Liver (tissue), 8 donors: ENCODE measurements at regions not wholly inside any gene's neighbourhood (a gene's known extent, or its start where the extent isn't known, plus 50 kb on each side); places are given as distances from the start of the nearest gene placed in this dataset.

Experiments
- DNase-seq: peaks from one replicate; pipeline ENCODE4 v3.0.0-alpha.2; 2017; ENCODE audit warnings: low spot score
- H3K27ac ChIP-seq, 2 donors: one replicate each; pipeline ENCODE4 v1.7.0; 2013; ENCODE audit warnings: inconsistent platforms in 2 of 2, low read length in 2 of 2, control low read depth in 1 of 2, low read depth in 1 of 2, mild to moderate bottlenecking in 1 of 2
- H3K27me3 ChIP-seq, 4 donors: one replicate each; pipeline versions ENCODE4 v1.6.1 to v1.7.0; 2013; ENCODE audit warnings: low read length in 3 of 4, inconsistent platforms in 1 of 4, mild to moderate bottlenecking in 1 of 4, moderate library complexity in 1 of 4; ENCODE audit not compliant: control insufficient read depth in 4 of 4, insufficient read depth in 4 of 4
- H3K36me3 ChIP-seq, 4 donors: one replicate each; pipeline versions ENCODE4 v1.6.1 to v1.7.0; 2013; ENCODE audit warnings: low read length in 3 of 4, mild to moderate bottlenecking in 3 of 4, low read depth in 1 of 4, moderate library complexity in 1 of 4; ENCODE audit not compliant: control insufficient read depth in 4 of 4, insufficient read depth in 3 of 4
- H3K4me1 ChIP-seq, 4 donors: one replicate each; pipeline versions ENCODE4 v1.6.1 to v1.7.0; 2013; ENCODE audit warnings: low read length in 3 of 4, mild to moderate bottlenecking in 3 of 4, moderate library complexity in 1 of 4; ENCODE audit not compliant: control insufficient read depth in 4 of 4, insufficient read depth in 4 of 4
- H3K4me3 ChIP-seq, 3 donors: one replicate each; pipeline versions ENCODE4 v1.6.1 to v1.7.0; 2013; ENCODE audit warnings: low read length in 3 of 3, control low read depth in 1 of 3, low read depth in 1 of 3, mild to moderate bottlenecking in 1 of 3
- H3K9ac ChIP-seq, 2 donors: one replicate each; pipeline ENCODE4 v1.7.0; 2013; ENCODE audit warnings: low read length in 2 of 2, mild to moderate bottlenecking in 2 of 2, moderate library complexity in 2 of 2, control low read depth in 1 of 2, low read depth in 1 of 2
- H3K9me3 ChIP-seq, 4 donors: one replicate each; pipeline versions ENCODE4 v1.6.1 to v1.7.0; 2013; ENCODE audit warnings: low read length in 3 of 4; ENCODE audit not compliant: control insufficient read depth in 4 of 4
- EGR1 ChIP-seq, 2 donors: IDR thresholded peaks; 2 replicates each; pipeline ENCODE4 v1.6.1; 2016 to 2018; ENCODE audit warnings: antibody characterized with exemption in 2 of 2, low read depth in 2 of 2
- FOXA2 ChIP-seq: IDR thresholded peaks from 2 replicates; pipeline ENCODE4 v1.6.1; 2016; ENCODE audit warnings: antibody characterized with exemption
- GABPA ChIP-seq, 2 donors: IDR thresholded peaks in 1 of 2; conservative IDR thresholded peaks in 1 of 2; 2 replicates each; pipeline ENCODE4 v1.6.1; 2016; ENCODE audit warnings: antibody characterized with exemption in 2 of 2, mild to moderate bottlenecking in 1 of 2, moderate library complexity in 1 of 2
- HNF4G ChIP-seq: IDR thresholded peaks from 2 replicates; pipeline ENCODE4 v1.6.1; 2016; ENCODE audit warnings: antibody characterized with exemption
- JUND ChIP-seq, 2 donors: IDR thresholded peaks; 2 replicates each; pipeline ENCODE4 v1.6.1; 2016; ENCODE audit warnings: antibody characterized with exemption in 2 of 2
- NR2F2 ChIP-seq: IDR thresholded peaks from 2 replicates; pipeline ENCODE4 v1.6.1; 2016; ENCODE audit warnings: antibody characterized with exemption
- RAD21 ChIP-seq, 2 donors: IDR thresholded peaks; 2 replicates each; pipeline ENCODE4 v1.6.1; 2016; ENCODE audit warnings: antibody characterized with exemption in 2 of 2, mild to moderate bottlenecking in 2 of 2
- RXRA ChIP-seq, 2 donors: IDR thresholded peaks; 2 replicates each; pipeline ENCODE4 v1.6.1; 2017 to 2018; ENCODE audit warnings: antibody characterized with exemption in 2 of 2, mild to moderate bottlenecking in 1 of 2
- SP1 ChIP-seq: IDR thresholded peaks from 2 replicates; pipeline ENCODE4 v1.6.1; 2018; ENCODE audit warnings: antibody characterized with exemption, mild to moderate bottlenecking
- YY1 ChIP-seq: IDR thresholded peaks from 2 replicates; pipeline ENCODE4 v1.6.1; 2016; ENCODE audit warnings: antibody characterized with exemption, mild to moderate bottlenecking
- WGBS: extraction: QIAGEN DNeasy Blood & Tissue Kit; methylation state at CpG from one replicate; pipeline ENCODE4 v1.1.7; 2013; 5-methylcytosine and 5-hydroxymethylcytosine counted together
- TF ChIP-seq, protein P1 (sequence below): IDR thresholded peaks from 2 replicates; pipeline ENCODE4 v1.6.1; 2016; ENCODE audit warnings: antibody characterized with exemption
- TF ChIP-seq, protein P2 (sequence below): IDR thresholded peaks from 2 replicates; pipeline ENCODE4 v1.6.1; 2016; ENCODE audit warnings: antibody characterized with exemption
- TF ChIP-seq, protein P3 (sequence below): IDR thresholded peaks from 2 replicates; pipeline ENCODE4 v1.6.1; 2016; ENCODE audit warnings: antibody characterized with exemption
- TF ChIP-seq, protein P4 (sequence below): IDR thresholded peaks from 2 replicates; pipeline ENCODE4 v1.6.1; 2016; ENCODE audit warnings: antibody characterized with exemption, mild to moderate bottlenecking
- TF ChIP-seq, protein P5 (sequence below): fragments of 150-350 bp; IDR thresholded peaks from 2 replicates; pipeline ENCODE4 v1.5.1; 2017; ENCODE audit warnings: improper control_type of control experiment, low read depth, low read length; ENCODE audit not compliant: missing input control
- donor health status: healthy.
- donor health status: healthy.
- donor health status: healthy.
- donor health status: healthy.
- donor health status: healthy.

DNA sequence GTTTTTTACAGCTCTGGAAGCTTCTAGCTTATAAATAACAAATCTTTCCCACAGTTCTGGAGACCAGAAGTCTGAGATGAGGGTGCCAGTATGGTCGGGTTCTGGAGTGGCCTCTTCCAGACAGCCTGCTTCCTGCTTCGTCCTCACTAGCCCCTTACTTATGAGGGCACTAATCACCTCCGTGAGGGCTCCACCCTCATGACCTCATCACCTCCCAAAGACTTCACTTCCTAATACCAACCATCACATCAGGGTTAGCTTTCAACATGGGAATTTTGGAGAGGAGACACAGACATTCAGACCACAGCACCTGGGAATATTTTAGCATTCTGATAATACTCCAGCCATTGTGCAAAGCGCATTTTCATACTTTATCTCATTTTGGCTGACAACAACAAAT is 223.7 kb upstream of the IRF2BP2 start (continued):
- TF ChIP-seq RAD21 (IDR thresholded peaks at IDR 0.05): no peak
- TF ChIP-seq, protein P1, sequence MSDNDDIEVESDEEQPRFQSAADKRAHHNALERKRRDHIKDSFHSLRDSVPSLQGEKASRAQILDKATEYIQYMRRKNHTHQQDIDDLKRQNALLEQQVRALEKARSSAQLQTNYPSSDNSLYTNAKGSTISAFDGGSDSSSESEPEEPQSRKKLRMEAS: no peak
- TF ChIP-seq, protein P2, sequence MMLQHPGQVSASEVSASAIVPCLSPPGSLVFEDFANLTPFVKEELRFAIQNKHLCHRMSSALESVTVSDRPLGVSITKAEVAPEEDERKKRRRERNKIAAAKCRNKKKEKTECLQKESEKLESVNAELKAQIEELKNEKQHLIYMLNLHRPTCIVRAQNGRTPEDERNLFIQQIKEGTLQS: no peak

DNA sequence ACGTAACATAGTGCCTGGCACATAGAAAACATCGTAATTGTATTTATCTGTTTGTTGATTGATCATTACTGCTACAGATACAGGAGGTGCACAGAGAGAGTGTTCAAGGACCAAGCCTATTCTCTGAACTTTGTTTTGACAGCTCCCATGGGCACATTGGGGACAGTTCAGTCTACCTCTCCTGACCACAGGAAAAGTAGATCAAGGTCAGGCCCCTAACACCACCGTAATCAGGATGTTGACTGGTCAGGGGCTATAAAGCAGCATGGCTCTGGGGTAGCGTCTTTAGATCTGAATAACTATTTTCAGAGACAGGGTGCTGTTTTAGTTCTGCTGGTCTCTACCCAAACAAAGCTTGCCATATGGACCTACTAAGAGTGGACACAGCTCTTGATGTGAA is 223.1 kb upstream of the IRF2BP2 start:
- Histone ChIP-seq H3K4me1 (peaks cover 4 to 18% (median 13%) of the 10 kb centered on the region in 4 donors), H3K9me3 (no peaks in the 10 kb centered on the region), H3K27ac (no peak overlapping the region), H3K36me3 (no peaks in the 10 kb centered on the region), H3K4me3 (no peak overlapping the region), H3K9ac (no peak overlapping the region), H3K27me3 (no peaks in the 10 kb centered on the region)
- TF ChIP-seq, protein P2: no peak
- TF ChIP-seq FOXA2: no peak
- TF ChIP-seq RXRA (IDR thresholded peaks at IDR 0.05): no peak
- no peak for TF ChIP-seq HNF4G
- no peak for TF ChIP-seq YY1
- TF ChIP-seq GABPA (IDR thresholded peaks at IDR 0.05 in 1 of 2, conservative IDR thresholded peaks at IDR 0.05 in 1 of 2): no peak
- no peak for TF ChIP-seq RAD21 (IDR thresholded peaks at IDR 0.05)
- TF ChIP-seq, protein P3, sequence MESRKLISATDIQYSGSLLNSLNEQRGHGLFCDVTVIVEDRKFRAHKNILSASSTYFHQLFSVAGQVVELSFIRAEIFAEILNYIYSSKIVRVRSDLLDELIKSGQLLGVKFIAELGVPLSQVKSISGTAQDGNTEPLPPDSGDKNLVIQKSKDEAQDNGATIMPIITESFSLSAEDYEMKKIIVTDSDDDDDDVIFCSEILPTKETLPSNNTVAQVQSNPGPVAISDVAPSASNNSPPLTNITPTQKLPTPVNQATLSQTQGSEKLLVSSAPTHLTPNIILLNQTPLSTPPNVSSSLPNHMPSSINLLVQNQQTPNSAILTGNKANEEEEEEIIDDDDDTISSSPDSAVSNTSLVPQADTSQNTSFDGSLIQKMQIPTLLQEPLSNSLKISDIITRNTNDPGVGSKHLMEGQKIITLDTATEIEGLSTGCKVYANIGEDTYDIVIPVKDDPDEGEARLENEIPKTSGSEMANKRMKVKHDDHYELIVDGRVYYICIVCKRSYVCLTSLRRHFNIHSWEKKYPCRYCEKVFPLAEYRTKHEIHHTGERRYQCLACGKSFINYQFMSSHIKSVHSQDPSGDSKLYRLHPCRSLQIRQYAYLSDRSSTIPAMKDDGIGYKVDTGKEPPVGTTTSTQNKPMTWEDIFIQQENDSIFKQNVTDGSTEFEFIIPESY: no peak
- TF ChIP-seq, protein P4, sequence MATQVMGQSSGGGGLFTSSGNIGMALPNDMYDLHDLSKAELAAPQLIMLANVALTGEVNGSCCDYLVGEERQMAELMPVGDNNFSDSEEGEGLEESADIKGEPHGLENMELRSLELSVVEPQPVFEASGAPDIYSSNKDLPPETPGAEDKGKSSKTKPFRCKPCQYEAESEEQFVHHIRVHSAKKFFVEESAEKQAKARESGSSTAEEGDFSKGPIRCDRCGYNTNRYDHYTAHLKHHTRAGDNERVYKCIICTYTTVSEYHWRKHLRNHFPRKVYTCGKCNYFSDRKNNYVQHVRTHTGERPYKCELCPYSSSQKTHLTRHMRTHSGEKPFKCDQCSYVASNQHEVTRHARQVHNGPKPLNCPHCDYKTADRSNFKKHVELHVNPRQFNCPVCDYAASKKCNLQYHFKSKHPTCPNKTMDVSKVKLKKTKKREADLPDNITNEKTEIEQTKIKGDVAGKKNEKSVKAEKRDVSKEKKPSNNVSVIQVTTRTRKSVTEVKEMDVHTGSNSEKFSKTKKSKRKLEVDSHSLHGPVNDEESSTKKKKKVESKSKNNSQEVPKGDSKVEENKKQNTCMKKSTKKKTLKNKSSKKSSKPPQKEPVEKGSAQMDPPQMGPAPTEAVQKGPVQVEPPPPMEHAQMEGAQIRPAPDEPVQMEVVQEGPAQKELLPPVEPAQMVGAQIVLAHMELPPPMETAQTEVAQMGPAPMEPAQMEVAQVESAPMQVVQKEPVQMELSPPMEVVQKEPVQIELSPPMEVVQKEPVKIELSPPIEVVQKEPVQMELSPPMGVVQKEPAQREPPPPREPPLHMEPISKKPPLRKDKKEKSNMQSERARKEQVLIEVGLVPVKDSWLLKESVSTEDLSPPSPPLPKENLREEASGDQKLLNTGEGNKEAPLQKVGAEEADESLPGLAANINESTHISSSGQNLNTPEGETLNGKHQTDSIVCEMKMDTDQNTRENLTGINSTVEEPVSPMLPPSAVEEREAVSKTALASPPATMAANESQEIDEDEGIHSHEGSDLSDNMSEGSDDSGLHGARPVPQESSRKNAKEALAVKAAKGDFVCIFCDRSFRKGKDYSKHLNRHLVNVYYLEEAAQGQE: no peak
- no peak for TF ChIP-seq NR2F2
- TF ChIP-seq EGR1 (IDR thresholded peaks at IDR 0.05; ENCODE audit: low read depth in 2 of 2): no peak
- TF ChIP-seq, protein P5, sequence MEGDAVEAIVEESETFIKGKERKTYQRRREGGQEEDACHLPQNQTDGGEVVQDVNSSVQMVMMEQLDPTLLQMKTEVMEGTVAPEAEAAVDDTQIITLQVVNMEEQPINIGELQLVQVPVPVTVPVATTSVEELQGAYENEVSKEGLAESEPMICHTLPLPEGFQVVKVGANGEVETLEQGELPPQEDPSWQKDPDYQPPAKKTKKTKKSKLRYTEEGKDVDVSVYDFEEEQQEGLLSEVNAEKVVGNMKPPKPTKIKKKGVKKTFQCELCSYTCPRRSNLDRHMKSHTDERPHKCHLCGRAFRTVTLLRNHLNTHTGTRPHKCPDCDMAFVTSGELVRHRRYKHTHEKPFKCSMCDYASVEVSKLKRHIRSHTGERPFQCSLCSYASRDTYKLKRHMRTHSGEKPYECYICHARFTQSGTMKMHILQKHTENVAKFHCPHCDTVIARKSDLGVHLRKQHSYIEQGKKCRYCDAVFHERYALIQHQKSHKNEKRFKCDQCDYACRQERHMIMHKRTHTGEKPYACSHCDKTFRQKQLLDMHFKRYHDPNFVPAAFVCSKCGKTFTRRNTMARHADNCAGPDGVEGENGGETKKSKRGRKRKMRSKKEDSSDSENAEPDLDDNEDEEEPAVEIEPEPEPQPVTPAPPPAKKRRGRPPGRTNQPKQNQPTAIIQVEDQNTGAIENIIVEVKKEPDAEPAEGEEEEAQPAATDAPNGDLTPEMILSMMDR: no peak
- TF ChIP-seq JUND (IDR thresholded peaks at IDR 0.05): no peak
- no peak for TF ChIP-seq SP1
- DNase-seq: no peak
- WGBS: 94% methylated on average over 4 of the region's 4 CpGs
